Small intestine (tissue), 7 donors: ENCODE measurements at regions not wholly inside any gene's neighbourhood (a gene's known extent, or its start where the extent isn't known, plus 50 kb on each side); places are given as distances from the start of the nearest gene placed in this dataset.
A peak's percentile ranks its signal among the peaks of the same experiment; 100 is the strongest.

Source experiments
- DNase-seq, 2 donors: peaks; one replicate each; pipeline versions ENCODE4 v3.0.0 to v3.0.0-alpha.2; 2013
- FAIRE-seq: peaks from 2 replicates; lab custom pipeline; 2012; peaks lifted over from hg19 to GRCh38; lab: Jason Lieb, UNC
- H3K27ac ChIP-seq, 3 donors: one replicate each; pipeline ENCODE4 v1.5.1; 2013; ENCODE audit warnings: low read length in 2 of 3, mild to moderate bottlenecking in 2 of 3, control low read depth in 1 of 3, inconsistent platforms in 1 of 3, low read depth in 1 of 3, moderate library complexity in 1 of 3
- H3K27me3 ChIP-seq, 3 donors: one replicate each; pipeline ENCODE4 v1.6.1; 2013; ENCODE audit warnings: low read length in 3 of 3, inconsistent platforms in 1 of 3; ENCODE audit not compliant: control insufficient read depth in 3 of 3, insufficient read depth in 3 of 3
- H3K36me3 ChIP-seq, 3 donors: one replicate each; pipeline ENCODE4 v1.6.1; 2013; ENCODE audit warnings: low read length in 3 of 3, inconsistent platforms in 1 of 3, low read depth in 1 of 3, mild to moderate bottlenecking in 1 of 3, moderate library complexity in 1 of 3; ENCODE audit not compliant: control insufficient read depth in 3 of 3, insufficient read depth in 2 of 3
- H3K4me1 ChIP-seq, 3 donors: one replicate each; pipeline ENCODE4 v1.6.1; 2013; ENCODE audit warnings: low read length in 2 of 3, inconsistent platforms in 1 of 3, low read depth in 1 of 3, mild to moderate bottlenecking in 1 of 3, moderate library complexity in 1 of 3; ENCODE audit not compliant: control insufficient read depth in 3 of 3, insufficient read depth in 2 of 3
- H3K4me3 ChIP-seq, 3 donors: one replicate each; pipeline ENCODE4 v1.5.1; 2013; ENCODE audit warnings: low read length in 3 of 3, control low read depth in 1 of 3, inconsistent platforms in 1 of 3, low read depth in 1 of 3, mild to moderate bottlenecking in 1 of 3, moderate library complexity in 1 of 3
- H3K9me3 ChIP-seq, 2 donors: one replicate each; pipeline ENCODE4 v1.6.1; 2013; ENCODE audit warnings: low read depth in 1 of 2, low read length in 1 of 2; ENCODE audit not compliant: control insufficient read depth in 2 of 2, insufficient read depth in 1 of 2
- WGBS, 3 donors: extraction: QIAGEN DNeasy Blood & Tissue Kit; methylation state at CpG; one replicate each; pipeline ENCODE4 v1.1.7; 2013; 5-methylcytosine and 5-hydroxymethylcytosine counted together
- donor health status: healthy with polysubstance abuse.
- donor health status: control.
- donor health status: control.
- donor health status: Bipolar disorder and iron deficiency.
- donor health status: healthy.

DNA sequence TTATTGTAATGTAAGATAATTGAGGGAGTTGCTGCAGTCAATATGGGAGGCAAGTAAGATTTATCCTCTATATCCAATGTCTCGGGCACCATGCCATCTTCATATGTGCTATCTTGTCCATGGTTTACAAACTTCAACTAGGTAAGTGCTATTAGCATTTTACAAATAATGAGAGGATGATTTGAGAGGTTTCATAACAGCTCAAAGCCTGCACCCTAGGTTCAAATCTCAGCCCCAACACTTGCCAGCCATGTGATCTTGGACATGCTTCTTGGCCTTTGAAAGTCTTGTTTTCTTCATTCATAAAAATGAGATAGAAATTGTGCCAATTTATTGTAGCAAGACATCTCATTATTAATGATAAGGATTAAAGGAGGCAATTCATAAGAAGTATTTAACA, 108.8 kb downstream of the RND3 start:
- no peak for DNase-seq
- no peak for FAIRE-seq
- Histone ChIP-seq H3K9me3 (peaks cover 0 to 5% of the 10 kb centered on the region in 2 donors), H3K27ac (no peak overlapping the region), H3K27me3 (no peaks in the 10 kb centered on the region), H3K4me3 (no peak overlapping the region), H3K4me1 (no peaks in the 10 kb centered on the region), H3K36me3 (no peaks in the 10 kb centered on the region)
- 83 to 94% (median 93%) methylated on average over 1 of the region's 1 CpG for WGBS, 3 donors

DNA sequence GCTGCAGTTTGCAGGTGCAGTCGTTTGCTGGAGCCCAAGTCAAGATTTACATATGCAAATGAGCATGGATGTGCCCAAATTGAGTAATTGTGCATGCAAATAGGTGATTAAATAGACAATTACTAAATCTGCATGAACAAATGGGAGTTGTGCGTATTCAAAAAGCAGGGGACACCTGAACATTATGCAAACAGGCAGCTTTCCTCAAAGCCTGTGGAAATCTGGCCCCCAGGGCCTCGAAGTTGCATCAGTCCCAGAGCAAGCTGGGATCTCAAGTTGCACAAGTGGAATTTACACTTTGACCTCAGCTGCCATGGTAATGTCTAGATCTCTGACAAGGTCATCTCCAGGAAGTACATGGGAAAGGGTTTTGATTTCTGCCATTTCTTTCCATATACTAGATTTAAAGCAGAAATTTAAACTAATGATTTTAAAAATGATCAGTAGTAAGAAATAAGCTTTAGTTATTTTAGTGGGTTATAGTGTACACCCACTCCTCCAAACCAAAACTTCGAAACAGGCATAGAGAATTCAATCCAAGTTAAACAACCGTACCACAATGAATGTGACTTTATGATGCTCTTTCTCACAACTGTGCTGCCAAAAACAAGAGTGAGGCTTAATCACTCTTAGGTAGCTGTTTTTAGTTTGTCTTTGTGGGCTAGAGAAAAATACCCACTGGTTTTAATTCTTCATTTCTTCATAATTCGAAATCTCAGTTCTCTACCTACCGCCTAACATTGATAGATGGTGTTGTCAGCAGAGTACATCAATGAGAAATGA, 110.7 kb downstream of the RND3 start:
- no peak overlapping the region for H3K27ac ChIP-seq
- FAIRE-seq (no peak), DNase-seq (peak; percentile 59 to 65)
- H3K27me3 ChIP-seq: no peaks in the 10 kb centered on the region
- H3K4me1 ChIP-seq: peaks cover 0 to 7% (median 0%) of the 10 kb centered on the region in 3 donors
- no peaks in the 10 kb centered on the region for H3K36me3 ChIP-seq
- H3K4me3 ChIP-seq: no peak overlapping the region
- WGBS, 3 donors: 76 to 79% (median 78%) methylated on average over 7 of the region's 7 CpGs
- H3K9me3 ChIP-seq: peaks cover 0 to 5% of the 10 kb centered on the region in 2 donors

DNA sequence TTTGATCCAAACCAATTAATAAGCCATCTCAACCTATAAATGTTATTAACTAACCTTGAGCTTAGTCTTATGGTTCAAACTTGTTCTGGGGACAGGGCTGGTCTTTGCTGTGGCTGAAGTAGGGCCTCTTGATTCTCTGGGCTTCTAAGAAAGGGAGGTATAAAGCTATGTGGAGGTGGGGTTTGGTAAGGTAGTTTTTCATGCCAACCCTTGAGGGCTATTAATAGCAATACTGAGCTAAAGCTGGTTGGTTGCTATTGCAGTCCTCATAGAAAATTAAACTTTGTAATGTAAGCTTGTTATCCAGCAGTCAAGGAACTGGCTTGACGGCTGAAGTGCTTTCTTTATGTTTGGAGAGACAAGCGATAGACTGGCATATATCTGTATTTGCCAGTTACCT, 112.1 kb downstream of the RND3 start:
- WGBS, 3 donors: 48 to 83% (median 75%) methylated on average over 2 of the region's 2 CpGs
- H3K4me1 ChIP-seq: peaks cover 0 to 16% (median 0%) of the 10 kb centered on the region in 3 donors
- H3K36me3 ChIP-seq: no peaks in the 10 kb centered on the region
- FAIRE-seq: no peak
- H3K4me3 ChIP-seq: no peak overlapping the region
- DNase-seq: no peak
- no peak overlapping the region for H3K27ac ChIP-seq
- H3K27me3 ChIP-seq: no peaks in the 10 kb centered on the region
- H3K9me3 ChIP-seq: peaks cover 0 to 5% of the 10 kb centered on the region in 2 donors

DNA sequence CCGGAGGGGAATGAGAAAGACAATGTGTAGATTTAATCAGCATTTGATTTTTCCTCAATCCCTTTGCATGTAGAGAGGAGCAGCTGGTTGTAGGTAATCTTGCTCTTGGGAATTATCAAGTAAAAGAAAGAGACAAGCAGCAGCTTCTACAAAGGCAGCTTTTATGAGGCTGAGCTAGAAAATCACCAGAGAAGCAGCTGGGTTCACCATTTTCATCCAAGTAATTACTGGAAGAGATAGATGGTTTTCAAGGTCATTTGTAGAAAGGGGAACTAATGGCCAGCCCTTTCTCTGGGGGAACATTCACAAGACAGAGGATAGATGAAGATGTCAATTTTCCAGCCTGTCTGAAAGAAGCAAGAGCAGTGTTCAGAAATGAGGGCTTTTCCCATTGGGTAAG, 113.0 kb downstream of the RND3 start:
- no peaks in the 10 kb centered on the region for H3K36me3 ChIP-seq
- FAIRE-seq: no peak
- 76 to 97% (median 77%) methylated on average over 1 of the region's 1 CpG for WGBS, 3 donors
- no peak for DNase-seq
- H3K4me3 ChIP-seq: no peak overlapping the region
- H3K4me1 ChIP-seq: peaks cover 0 to 17% (median 0%) of the 10 kb centered on the region in 3 donors
- H3K9me3 ChIP-seq: peaks cover 0 to 5% of the 10 kb centered on the region in 2 donors
- no peak overlapping the region for H3K27ac ChIP-seq
- H3K27me3 ChIP-seq: no peaks in the 10 kb centered on the region

DNA sequence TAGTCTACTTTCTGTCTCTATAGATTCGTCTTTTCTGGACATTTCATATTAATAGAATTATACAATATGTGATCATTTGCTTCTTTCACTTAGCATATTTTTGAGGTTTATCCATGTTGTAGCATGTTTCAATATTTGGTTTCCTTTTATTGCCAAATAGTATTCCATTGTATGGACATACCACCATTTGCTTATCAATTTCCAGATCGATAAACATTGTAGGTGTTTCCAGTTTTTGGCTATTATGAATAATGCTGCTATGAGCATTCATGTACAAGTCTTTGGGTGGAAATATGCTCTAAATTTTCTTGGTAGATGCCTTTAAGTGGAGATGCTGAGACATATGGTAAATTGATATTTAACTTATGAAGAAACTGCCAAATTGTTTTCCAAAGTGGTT, 114.1 kb downstream of the RND3 start:
- FAIRE-seq (no peak), DNase-seq (no peak)
- H3K4me1 ChIP-seq: peaks cover 0 to 17% (median 0%) of the 10 kb centered on the region in 3 donors
- no peaks in the 10 kb centered on the region for H3K27me3 ChIP-seq
- WGBS, 3 donors: 87 to 99% (median 88%) methylated on average over 2 of the region's 2 CpGs
- peaks cover 0 to 5% of the 10 kb centered on the region in 2 donors for H3K9me3 ChIP-seq
- H3K4me3 ChIP-seq: no peak overlapping the region
- H3K36me3 ChIP-seq: no peaks in the 10 kb centered on the region
- H3K27ac ChIP-seq: no peak overlapping the region

DNA sequence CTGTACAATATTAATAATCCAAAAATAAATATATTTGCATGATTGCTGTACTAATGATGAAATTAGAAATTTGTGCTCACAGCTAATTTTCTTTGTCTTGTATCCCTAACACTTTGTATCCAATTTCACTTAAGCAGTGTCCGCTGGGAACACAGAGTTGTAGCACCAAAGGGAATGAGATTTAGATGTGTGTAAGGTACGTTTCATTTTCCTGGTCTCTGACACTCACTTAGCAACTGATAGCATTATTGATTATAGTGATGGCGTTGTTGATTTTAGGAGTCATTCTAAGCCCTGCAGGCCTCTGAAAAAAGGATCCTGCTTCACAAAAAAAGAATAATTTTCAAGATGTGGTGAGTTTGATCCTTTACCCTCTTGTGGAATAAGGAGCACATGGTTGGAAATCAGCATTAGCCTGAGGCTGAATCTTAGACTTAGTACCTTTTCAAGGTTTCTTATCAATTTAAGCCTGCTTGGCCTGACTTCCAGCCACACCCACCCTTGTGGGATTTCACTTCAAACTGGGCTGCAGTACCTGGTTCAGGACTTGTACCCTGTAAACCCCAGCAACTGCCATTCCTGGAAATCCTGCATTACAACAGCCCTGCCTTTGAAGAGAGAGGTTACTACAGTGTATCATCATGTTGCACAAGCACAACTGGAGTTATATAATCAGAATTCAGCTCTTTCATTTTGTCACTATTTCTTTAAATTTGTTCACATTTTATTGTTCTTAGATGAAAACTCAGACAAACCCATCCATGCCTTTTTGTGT, 116.2 kb downstream of the RND3 start:
- WGBS, 3 donors: 18 to 61% (median 36%) methylated on average over 3 of the region's 3 CpGs
- peak; percentile 81 to 93 for DNase-seq
- Histone ChIP-seq H3K4me1 (peaks cover 0 to 17% (median 0%) of the 10 kb centered on the region in 3 donors), H3K36me3 (no peaks in the 10 kb centered on the region), H3K27me3 (no peaks in the 10 kb centered on the region), H3K9me3 (peaks cover 0 to under 1% of the 10 kb centered on the region in 2 donors), H3K27ac (peak overlapping the region in 1 of 3 donors; percentile 81), H3K4me3 (no peak overlapping the region)
- FAIRE-seq: no peak

DNA sequence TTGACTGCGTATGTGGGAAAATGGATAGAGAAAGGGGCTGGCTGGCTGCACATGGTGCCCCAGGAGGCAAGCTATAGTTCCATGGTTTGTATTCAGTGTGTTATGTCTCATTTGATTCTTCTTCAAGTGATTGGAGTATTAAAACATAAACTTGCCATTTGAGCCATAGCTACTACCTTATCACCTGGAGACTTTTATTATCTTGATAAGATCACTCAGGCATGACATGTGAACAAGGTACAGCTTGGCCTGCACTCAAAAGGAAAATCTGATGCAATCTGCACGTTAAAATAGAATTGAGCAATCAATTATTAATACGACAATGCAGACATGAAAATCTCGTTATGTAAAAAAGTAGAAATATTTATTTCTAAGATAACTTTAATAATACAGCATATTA, 116.9 kb downstream of the RND3 start:
- 39 to 67% (median 50%) methylated on average over 4 of the region's 4 CpGs for WGBS, 3 donors
- H3K9me3 ChIP-seq: no peaks in the 10 kb centered on the region
- FAIRE-seq (no peak), DNase-seq (peak; percentile 46 to 48)
- no peaks in the 10 kb centered on the region for H3K27me3 ChIP-seq
- peak overlapping the region in 1 of 3 donors; percentile 81 for H3K27ac ChIP-seq
- H3K4me3 ChIP-seq: no peak overlapping the region
- no peaks in the 10 kb centered on the region for H3K36me3 ChIP-seq
- peaks cover 0 to 17% (median 0%) of the 10 kb centered on the region in 3 donors for H3K4me1 ChIP-seq

DNA sequence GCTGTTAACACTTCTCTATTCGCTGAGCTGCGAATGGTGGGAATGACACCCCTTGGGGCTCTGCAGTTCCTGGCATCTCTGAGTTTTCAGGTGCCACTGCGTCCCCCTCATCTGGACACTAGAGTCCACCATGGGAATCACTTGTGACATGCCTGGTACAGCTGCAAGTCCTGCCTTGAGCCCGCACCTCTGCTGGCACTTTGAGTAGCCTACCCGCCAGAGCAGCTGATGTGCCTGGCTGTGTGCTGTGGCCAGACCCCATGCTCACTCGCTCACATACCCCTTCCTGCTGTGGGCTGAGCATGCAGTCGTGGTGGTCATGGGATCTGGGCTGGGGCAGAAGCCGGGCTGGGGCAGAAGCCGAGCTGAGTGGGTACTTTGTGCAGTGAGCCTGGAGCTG, 117.6 kb downstream of the RND3 start:
- Histone ChIP-seq H3K4me1 (peaks cover 0 to 17% (median 0%) of the 10 kb centered on the region in 3 donors), H3K27me3 (no peaks in the 10 kb centered on the region), H3K36me3 (no peaks in the 10 kb centered on the region), H3K9me3 (no peaks in the 10 kb centered on the region), H3K27ac (no peak overlapping the region), H3K4me3 (no peak overlapping the region)
- no peak for FAIRE-seq
- WGBS, 3 donors: 92 to 94% (median 92%) methylated on average over 9 of the region's 9 CpGs
- DNase-seq: no peak
